ENCODE measurements at regions not wholly inside any gene's neighbourhood (a gene's known extent, or its start where the extent isn't known, plus 50 kb on each side); places are given as distances from the start of the nearest gene placed in this dataset.

DNA sequence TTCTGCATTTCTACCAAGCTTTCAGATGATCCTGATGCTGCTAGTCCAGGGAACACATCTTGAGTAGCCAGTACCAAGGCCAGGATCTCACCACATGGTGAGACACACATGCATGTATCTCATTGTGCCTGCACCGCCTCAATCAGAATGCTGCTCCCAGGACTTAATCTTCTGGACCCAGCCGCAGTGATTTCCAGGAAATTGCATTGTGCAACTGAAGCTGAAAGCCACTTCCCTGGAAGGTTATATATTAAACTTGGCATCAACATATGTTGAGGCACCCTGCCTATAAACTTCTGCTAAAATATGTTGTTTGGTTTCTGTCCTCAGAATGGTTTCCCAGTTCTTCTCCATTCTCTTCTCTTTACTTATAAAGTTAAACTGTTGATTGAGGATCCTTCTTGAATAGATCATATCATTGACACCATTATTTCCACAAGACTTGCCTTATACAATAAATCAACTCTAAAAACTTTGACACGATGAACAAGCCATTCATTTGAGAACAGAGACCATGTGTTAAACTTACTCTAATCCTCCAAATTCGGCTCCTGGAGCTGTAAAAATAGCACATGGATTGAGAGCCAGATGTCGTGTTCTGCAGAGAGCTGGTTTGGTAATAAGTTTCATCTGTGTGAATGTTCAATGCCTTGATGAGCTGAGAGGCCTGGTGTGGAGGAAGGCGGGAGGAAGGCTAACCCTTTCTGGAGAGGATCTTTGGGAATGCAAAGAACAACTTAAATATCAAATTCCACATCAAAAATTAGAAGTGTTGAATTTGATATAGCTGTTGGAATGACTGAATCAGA is 65.0 kb upstream of the PCSK2 start:
- Histone ChIP-seq H3K79me2 (ENCODE audit: insufficient read depth, low read length) (no peaks in the 10 kb centered on the region), H3K9me3 (ENCODE audit: insufficient read depth, low read depth, low read length) (no peaks in the 10 kb centered on the region), H3F3A (ENCODE audit: low read depth) (no peaks in the 10 kb centered on the region), H3K4me2 (ENCODE audit: low read depth, low read length, poor library complexity, severe bottlenecking) (no peak overlapping the region), H3K4me3 (ENCODE audit: low read length, poor library complexity, severe bottlenecking) (no peak overlapping the region), H3K9me2 (replicated peaks; ENCODE audit: low read depth, low read length) (no peaks in the 10 kb centered on the region), H3K27me3 (ENCODE audit: insufficient read depth, low read length, poor library complexity, severe bottlenecking) (no peaks in the 10 kb centered on the region), H4K20me1 (ENCODE audit: insufficient read depth, low read length, poor library complexity, severe bottlenecking) (no peaks in the 10 kb centered on the region), H3K36me3 (ENCODE audit: insufficient read depth, low read length) (no peaks in the 10 kb centered on the region), H2AFZ (ENCODE audit: low read length) (no peak overlapping the region), H3K9ac (ENCODE audit: low read depth, low read length, poor library complexity, severe bottlenecking) (no peak overlapping the region), H3K4me1 (ENCODE audit: insufficient read depth, low read length, poor library complexity, severe bottlenecking) (no peaks in the 10 kb centered on the region)
- TF ChIP-seq EZH2phosphoT487 (IDR thresholded peaks at IDR 0.05; ENCODE audit: borderline replicate concordance), result no peak

DNA sequence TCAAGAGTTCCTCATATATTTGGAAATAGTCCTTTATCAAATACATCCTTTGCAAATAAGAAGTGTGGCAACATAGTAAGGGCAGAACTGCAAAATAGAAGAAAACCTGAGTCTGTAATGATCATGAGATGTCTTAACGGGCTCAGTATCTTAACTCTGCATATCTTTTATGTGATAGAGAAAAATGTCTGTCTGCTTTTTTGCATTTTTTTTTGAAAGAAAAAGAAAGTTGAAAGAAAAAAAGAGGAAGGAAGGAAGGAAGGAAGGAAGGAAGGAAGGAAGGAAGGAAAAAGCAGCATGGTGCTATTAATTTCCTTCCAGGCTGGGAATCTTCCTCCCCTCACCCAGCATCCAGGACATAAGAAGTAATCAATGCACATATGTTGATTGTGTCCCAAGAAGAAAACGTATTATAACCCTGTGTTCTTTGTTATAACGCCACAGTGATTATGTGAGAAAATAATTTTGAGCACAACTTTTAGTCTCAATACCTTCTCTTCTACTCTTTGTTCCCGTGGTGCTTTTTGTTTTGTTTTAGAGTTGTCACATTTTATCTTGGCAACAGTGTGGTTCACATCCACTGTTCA is 58.7 kb upstream of the PCSK2 start:
- no peaks in the 10 kb centered on the region for H3F3A ChIP-seq (ENCODE audit: low read depth)
- no peaks in the 10 kb centered on the region for H3K79me2 ChIP-seq (ENCODE audit: insufficient read depth, low read length)
- no peaks in the 10 kb centered on the region for H4K20me1 ChIP-seq (ENCODE audit: insufficient read depth, low read length, poor library complexity, severe bottlenecking)
- TF ChIP-seq, protein P1, sequence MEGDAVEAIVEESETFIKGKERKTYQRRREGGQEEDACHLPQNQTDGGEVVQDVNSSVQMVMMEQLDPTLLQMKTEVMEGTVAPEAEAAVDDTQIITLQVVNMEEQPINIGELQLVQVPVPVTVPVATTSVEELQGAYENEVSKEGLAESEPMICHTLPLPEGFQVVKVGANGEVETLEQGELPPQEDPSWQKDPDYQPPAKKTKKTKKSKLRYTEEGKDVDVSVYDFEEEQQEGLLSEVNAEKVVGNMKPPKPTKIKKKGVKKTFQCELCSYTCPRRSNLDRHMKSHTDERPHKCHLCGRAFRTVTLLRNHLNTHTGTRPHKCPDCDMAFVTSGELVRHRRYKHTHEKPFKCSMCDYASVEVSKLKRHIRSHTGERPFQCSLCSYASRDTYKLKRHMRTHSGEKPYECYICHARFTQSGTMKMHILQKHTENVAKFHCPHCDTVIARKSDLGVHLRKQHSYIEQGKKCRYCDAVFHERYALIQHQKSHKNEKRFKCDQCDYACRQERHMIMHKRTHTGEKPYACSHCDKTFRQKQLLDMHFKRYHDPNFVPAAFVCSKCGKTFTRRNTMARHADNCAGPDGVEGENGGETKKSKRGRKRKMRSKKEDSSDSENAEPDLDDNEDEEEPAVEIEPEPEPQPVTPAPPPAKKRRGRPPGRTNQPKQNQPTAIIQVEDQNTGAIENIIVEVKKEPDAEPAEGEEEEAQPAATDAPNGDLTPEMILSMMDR (conservative IDR thresholded peaks at IDR 0.05; ENCODE audit: low read length), result no peak
- no peak for TF ChIP-seq EZH2phosphoT487 (IDR thresholded peaks at IDR 0.05; ENCODE audit: borderline replicate concordance)
- H3K9me2 ChIP-seq (replicated peaks; ENCODE audit: low read depth, low read length), result no peaks in the 10 kb centered on the region
- no peak overlapping the region for H2AFZ ChIP-seq (ENCODE audit: low read length)
- H3K27me3 ChIP-seq (ENCODE audit: insufficient read depth, low read length, poor library complexity, severe bottlenecking), result no peaks in the 10 kb centered on the region
- H3K9ac ChIP-seq (ENCODE audit: low read depth, low read length, poor library complexity, severe bottlenecking), result no peak overlapping the region
- H3K4me1 ChIP-seq (ENCODE audit: insufficient read depth, low read length, poor library complexity, severe bottlenecking), result no peaks in the 10 kb centered on the region
- no peaks in the 10 kb centered on the region for H3K9me3 ChIP-seq (ENCODE audit: insufficient read depth, low read depth, low read length)
- H3K4me3 ChIP-seq (ENCODE audit: low read length, poor library complexity, severe bottlenecking), result no peak overlapping the region
- no peak overlapping the region for H3K4me2 ChIP-seq (ENCODE audit: low read depth, low read length, poor library complexity, severe bottlenecking)
- H3K36me3 ChIP-seq (ENCODE audit: insufficient read depth, low read length), result no peaks in the 10 kb centered on the region

DNA sequence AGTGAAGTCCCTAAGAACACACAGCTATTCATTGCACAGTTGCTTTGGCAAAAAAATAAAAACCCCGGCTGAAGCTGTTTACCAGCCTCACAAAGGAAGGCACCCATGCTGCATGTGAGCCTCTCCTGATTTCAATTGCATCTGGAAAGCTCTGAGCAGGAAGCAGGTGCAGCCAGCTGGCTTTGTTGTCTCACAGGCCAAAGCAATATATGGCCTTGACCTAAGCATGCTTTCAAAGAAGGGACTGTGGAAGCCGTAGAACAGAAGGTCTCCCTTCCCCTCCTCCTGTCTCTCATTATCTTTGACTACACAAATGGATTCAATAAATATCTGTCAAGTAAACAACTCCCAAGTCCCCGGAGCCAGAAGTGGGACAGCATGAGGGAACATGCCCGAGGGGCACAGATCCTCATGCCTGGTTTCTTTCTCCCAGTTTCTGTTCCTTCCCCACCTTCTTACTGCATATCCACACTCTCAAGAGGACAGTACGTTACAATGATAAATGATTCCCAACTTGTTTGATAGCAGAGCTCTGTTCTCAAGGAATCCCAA is 57.2 kb upstream of the PCSK2 start:
- no peaks in the 10 kb centered on the region for H3K4me1 ChIP-seq (ENCODE audit: insufficient read depth, low read length, poor library complexity, severe bottlenecking)
- H3K79me2 ChIP-seq (ENCODE audit: insufficient read depth, low read length), result no peaks in the 10 kb centered on the region
- no peaks in the 10 kb centered on the region for H3K9me3 ChIP-seq (ENCODE audit: insufficient read depth, low read depth, low read length)
- no peaks in the 10 kb centered on the region for H3K9me2 ChIP-seq (replicated peaks; ENCODE audit: low read depth, low read length)
- H2AFZ ChIP-seq (ENCODE audit: low read length), result no peak overlapping the region
- no peaks in the 10 kb centered on the region for H3K36me3 ChIP-seq (ENCODE audit: insufficient read depth, low read length)
- H3K27me3 ChIP-seq (ENCODE audit: insufficient read depth, low read length, poor library complexity, severe bottlenecking), result no peaks in the 10 kb centered on the region
- H3K4me2 ChIP-seq (ENCODE audit: low read depth, low read length, poor library complexity, severe bottlenecking), result no peak overlapping the region
- no peaks in the 10 kb centered on the region for H4K20me1 ChIP-seq (ENCODE audit: insufficient read depth, low read length, poor library complexity, severe bottlenecking)
- H3K4me3 ChIP-seq (ENCODE audit: low read length, poor library complexity, severe bottlenecking), result no peak overlapping the region
- no peak overlapping the region for H3K9ac ChIP-seq (ENCODE audit: low read depth, low read length, poor library complexity, severe bottlenecking)
- TF ChIP-seq EZH2phosphoT487 (IDR thresholded peaks at IDR 0.05; ENCODE audit: borderline replicate concordance), result no peak
- TF ChIP-seq, protein P1 (conservative IDR thresholded peaks at IDR 0.05; ENCODE audit: low read length), result no peak
- H3F3A ChIP-seq (ENCODE audit: low read depth), result no peaks in the 10 kb centered on the region
